MCF 10A (cell line): ENCODE measurements at regions not wholly inside any gene's neighbourhood (a gene's known extent, or its start where the extent isn't known, plus 50 kb on each side); places are given as distances from the start of the nearest gene placed in this dataset.

ENCODE experiments used
- BruUV-seq: library from RNA; stranded (reverse); fragments of 400-500 nt; replicated peaks from 2 replicates; lab custom pipeline; 2021; lab: Mats Ljungman, UMichigan
- CTCF ChIA-PET: fragments of 300-600 bp; sonication (Branson Sonifier 250); formaldehyde crosslinking; extraction: SDS; loops from one replicate; lab custom pipeline; 2021; ENCODE audit warnings: antibody characterized with exemption, inconsistent platforms; lab: Yijun Ruan, JAX
- POLR2A ChIA-PET: fragments of 300-600, 350-650 bp; sonication (Branson Sonifier 250); formaldehyde crosslinking; extraction: SDS; loops from one replicate; lab custom pipeline; 2020; ENCODE audit warnings: antibody characterized with exemption, inconsistent platforms; lab: Yijun Ruan, JAX
- DNase-seq: peaks from one replicate; pipeline ENCODE4 v3.0.0-alpha.2; 2018; ENCODE audit not compliant: unreplicated experiment
- H3K27ac Mint-ChIP-seq: one replicate; pipeline ENCODE4 v1.8.0; 2022; ENCODE audit warnings: mild to moderate bottlenecking, low read depth, mixed read lengths; ENCODE audit not compliant: unreplicated experiment
- H3K27me3 Mint-ChIP-seq: one replicate; pipeline ENCODE4 v1.8.0; 2022; ENCODE audit warnings: mixed read lengths; ENCODE audit not compliant: insufficient read depth, unreplicated experiment
- H3K36me3 Mint-ChIP-seq: one replicate; pipeline ENCODE4 v1.8.0; 2022; ENCODE audit warnings: mild to moderate bottlenecking, moderate library complexity, mixed read lengths; ENCODE audit not compliant: insufficient read depth, unreplicated experiment
- H3K4me1 Mint-ChIP-seq: one replicate; pipeline ENCODE4 v1.8.0; 2022; ENCODE audit warnings: mixed read lengths; ENCODE audit not compliant: insufficient read depth, unreplicated experiment
- H3K4me3 Mint-ChIP-seq: one replicate; pipeline ENCODE4 v1.8.0; 2022; ENCODE audit warnings: mild to moderate bottlenecking, moderate library complexity, mixed read lengths; ENCODE audit not compliant: unreplicated experiment
- H3K9me3 Mint-ChIP-seq: one replicate; pipeline ENCODE4 v1.8.0; 2022; ENCODE audit warnings: mixed read lengths; ENCODE audit not compliant: unreplicated experiment
- intact Hi-C: fragments of 100-400 bp; cut with micrococcal nuclease; formaldehyde crosslinking; loops from 2 replicates; pipeline ENCODE4 v1.14.1; 2022
- TF ChIP-seq, protein P1 (sequence below): fragments of 200-600 bp; IDR thresholded peaks from one replicate; pipeline ENCODE4 v1.8.0; 2022; ENCODE audit warnings: antibody characterized with exemption, mild to moderate bottlenecking; ENCODE audit not compliant: unreplicated experiment

GRCh38 chr19:46546194-46546896 lies 50.7 kb upstream of the PNMA8B start:
- ChIA-PET POLR2A (no interaction called here), CTCF (interaction anchor here (0.5 to 6.2 kb wide), 4 partner anchors 9 to 149 kb away, joined by 3 to 63 read pairs (median 4); no protein-coding TSS in a partner anchor)
- no TSS peak for BruUV-seq
- no peaks in the 10 kb centered on the region for H3K36me3 Mint-ChIP-seq
- H3K4me3 Mint-ChIP-seq: peak overlapping the region; percentile 62
- peaks cover 8% of the 10 kb centered on the region for H3K9me3 Mint-ChIP-seq
- H3K4me1 Mint-ChIP-seq: no peaks in the 10 kb centered on the region
- H3K27me3 Mint-ChIP-seq: no peaks in the 10 kb centered on the region
- H3K27ac Mint-ChIP-seq: no peak overlapping the region
- peak; percentile 77 for DNase-seq
- TF ChIP-seq, protein P1, sequence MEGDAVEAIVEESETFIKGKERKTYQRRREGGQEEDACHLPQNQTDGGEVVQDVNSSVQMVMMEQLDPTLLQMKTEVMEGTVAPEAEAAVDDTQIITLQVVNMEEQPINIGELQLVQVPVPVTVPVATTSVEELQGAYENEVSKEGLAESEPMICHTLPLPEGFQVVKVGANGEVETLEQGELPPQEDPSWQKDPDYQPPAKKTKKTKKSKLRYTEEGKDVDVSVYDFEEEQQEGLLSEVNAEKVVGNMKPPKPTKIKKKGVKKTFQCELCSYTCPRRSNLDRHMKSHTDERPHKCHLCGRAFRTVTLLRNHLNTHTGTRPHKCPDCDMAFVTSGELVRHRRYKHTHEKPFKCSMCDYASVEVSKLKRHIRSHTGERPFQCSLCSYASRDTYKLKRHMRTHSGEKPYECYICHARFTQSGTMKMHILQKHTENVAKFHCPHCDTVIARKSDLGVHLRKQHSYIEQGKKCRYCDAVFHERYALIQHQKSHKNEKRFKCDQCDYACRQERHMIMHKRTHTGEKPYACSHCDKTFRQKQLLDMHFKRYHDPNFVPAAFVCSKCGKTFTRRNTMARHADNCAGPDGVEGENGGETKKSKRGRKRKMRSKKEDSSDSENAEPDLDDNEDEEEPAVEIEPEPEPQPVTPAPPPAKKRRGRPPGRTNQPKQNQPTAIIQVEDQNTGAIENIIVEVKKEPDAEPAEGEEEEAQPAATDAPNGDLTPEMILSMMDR: no peak
- intact Hi-C loops: no loop called here

GRCh38 chr19:46550684-46551083 lies 50.4 kb upstream of the CALM3 start:
- CTCF ChIA-PET: interaction anchor here (0.6 to 2.6 kb wide), 7 partner anchors 8 to 148 kb away, joined by 3 to 14 read pairs (median 3); partner anchors contain the start of gene CALM3
- Mint-ChIP-seq H3K27ac (no peak overlapping the region), H3K36me3 (no peaks in the 10 kb centered on the region), H3K27me3 (peaks cover 13% of the 10 kb centered on the region), H3K4me3 (no peak overlapping the region), H3K9me3 (peaks cover 9% of the 10 kb centered on the region), H3K4me1 (no peaks in the 10 kb centered on the region)
- intact Hi-C loops: no loop called here
- DNase-seq: no peak
- TF ChIP-seq, protein P1: no peak
- POLR2A ChIA-PET: no interaction called here
- no TSS peak for BruUV-seq

- Mint-ChIP-seq H3K27me3 (peaks cover 13% of the 10 kb centered on the region), H3K4me3 (no peak overlapping the region), H3K36me3 (no peaks in the 10 kb centered on the region), H3K4me1 (no peaks in the 10 kb centered on the region), H3K9me3 (peaks cover 9% of the 10 kb centered on the region), H3K27ac (no peak overlapping the region)
- no peak for DNase-seq
- intact Hi-C loops: no loop called here
- BruUV-seq: no TSS peak
- TF ChIP-seq, protein P1: no peak
- ChIA-PET POLR2A (no interaction called here), CTCF (interaction anchor here (0.6 to 2.6 kb wide), 6 partner anchors 8 to 149 kb away, joined by 3 to 14 read pairs (median 4); partner anchors contain the start of gene CALM3)
Measured at GRCh38 chr19:46551164-46551563, 50.0 kb upstream of the CALM3 start.
